ENCODE measurements at regions not wholly inside any gene's neighbourhood (a gene's known extent, or its start where the extent isn't known, plus 50 kb on each side); places are given as distances from the start of the nearest gene placed in this dataset.

GRCh38 chr2:83650161-83650560 lies 808.9 kb downstream of the SUCLG1 start:
- Histone ChIP-seq H3K36me3 (ENCODE audit: low read depth, missing control alignments) (no peaks in the 10 kb centered on the region), H3K4me1 (no peaks in the 10 kb centered on the region), H3K4me3 (no peak overlapping the region), H3K27ac (no peak overlapping the region), H3K27me3 (no peaks in the 10 kb centered on the region), H3K9me3 (no peaks in the 10 kb centered on the region)
- no peak for TF ChIP-seq POLR2A (IDR thresholded peaks at IDR 0.05)
- TF ChIP-seq CTCF (IDR thresholded peaks at IDR 0.05): no peak
- WGBS, 2 donors: 50 to 64% methylated on average over 2 of the region's 2 CpGs
- intact Hi-C loops (cut with DNase I; ENCODE audit: low total_unique reads): no loop called here
- DNase-seq: no peak

- H3K27ac ChIP-seq: no peak overlapping the region
- H3K4me3 ChIP-seq: no peak overlapping the region
- no peaks in the 10 kb centered on the region for H3K4me1 ChIP-seq
- no peaks in the 10 kb centered on the region for H3K36me3 ChIP-seq (ENCODE audit: low read depth, missing control alignments)
- no peak for DNase-seq
- TF ChIP-seq CTCF (IDR thresholded peaks at IDR 0.05) (no peak), POLR2A (IDR thresholded peaks at IDR 0.05) (no peak)
- H3K27me3 ChIP-seq: no peaks in the 10 kb centered on the region
- no peaks in the 10 kb centered on the region for H3K9me3 ChIP-seq
- intact Hi-C loops (cut with DNase I; ENCODE audit: low total_unique reads): no loop called here
Measured at GRCh38 chr2:83640506-83640905, 818.6 kb downstream of the SUCLG1 start.

GRCh38 chr2:83633423-83633822 lies 825.7 kb downstream of the SUCLG1 start:
- H3K27me3 ChIP-seq: no peaks in the 10 kb centered on the region
- no peaks in the 10 kb centered on the region for H3K36me3 ChIP-seq (ENCODE audit: low read depth, missing control alignments)
- WGBS, 2 donors: 67 to 72% methylated on average over 2 of the region's 2 CpGs
- DNase-seq: no peak
- no peaks in the 10 kb centered on the region for H3K4me1 ChIP-seq
- intact Hi-C loops (cut with DNase I; ENCODE audit: low total_unique reads): no loop called here
- no peak overlapping the region for H3K27ac ChIP-seq
- TF ChIP-seq CTCF (IDR thresholded peaks at IDR 0.05) (no peak), POLR2A (IDR thresholded peaks at IDR 0.05) (no peak)
- H3K4me3 ChIP-seq: no peak overlapping the region
- H3K9me3 ChIP-seq: no peaks in the 10 kb centered on the region

GRCh38 chr2:83630351-83630750 lies 828.7 kb downstream of the SUCLG1 start:
- WGBS, 2 donors: 80 to 87% methylated on average over 2 of the region's 2 CpGs
- DNase-seq: no peak
- no peaks in the 10 kb centered on the region for H3K27me3 ChIP-seq
- H3K9me3 ChIP-seq: no peaks in the 10 kb centered on the region
- TF ChIP-seq CTCF (IDR thresholded peaks at IDR 0.05) (no peak), POLR2A (IDR thresholded peaks at IDR 0.05) (no peak)
- H3K36me3 ChIP-seq (ENCODE audit: low read depth, missing control alignments): no peaks in the 10 kb centered on the region
- H3K4me3 ChIP-seq: no peak overlapping the region
- intact Hi-C loops (cut with DNase I; ENCODE audit: low total_unique reads): no loop called here
- H3K4me1 ChIP-seq: no peaks in the 10 kb centered on the region
- H3K27ac ChIP-seq: no peak overlapping the region

GRCh38 chr2:83615511-83615910 lies 843.6 kb downstream of the SUCLG1 start:
- no peak overlapping the region for H3K27ac ChIP-seq
- intact Hi-C loops (cut with DNase I; ENCODE audit: low total_unique reads): no loop called here

More at GRCh38 chr2:83615511-83615910, 843.6 kb downstream of the SUCLG1 start:
- Histone ChIP-seq H3K27me3 (no peaks in the 10 kb centered on the region), H3K36me3 (ENCODE audit: low read depth, missing control alignments) (no peaks in the 10 kb centered on the region), H3K9me3 (no peaks in the 10 kb centered on the region), H3K4me1 (no peaks in the 10 kb centered on the region), H3K4me3 (no peak overlapping the region)
- WGBS, 2 donors: 80 to 92% methylated on average over 4 of the region's 4 CpGs
- TF ChIP-seq CTCF (IDR thresholded peaks at IDR 0.05) (no peak), POLR2A (IDR thresholded peaks at IDR 0.05) (no peak)
- DNase-seq: no peak

Data from testis (tissue), 2 donors.